ENCODE measurements at regions not wholly inside any gene's neighbourhood (a gene's known extent, or its start where the extent isn't known, plus 50 kb on each side); places are given as distances from the start of the nearest gene placed in this dataset.

GRCh38 chr10:2831509-2831908 lies 235.8 kb upstream of the PFKP start (continued):
- no peak for TF ChIP-seq ZNF48 (tag by site-specific recombination; IDR thresholded peaks at IDR 0.05)

GRCh38 chr10:2828741-2829140 lies 238.6 kb upstream of the PFKP start:
- TF ChIP-seq SETDB1 (IDR thresholded peaks at IDR 0.05; ENCODE audit: insufficient read length, low read length) (no peak), ZNF16 (tag by site-specific recombination; IDR thresholded peaks at IDR 0.05; ENCODE audit: low read depth) (no peak), ZNF701 (tag by site-specific recombination; IDR thresholded peaks at IDR 0.05) (no peak), INSM2 (tag by site-specific recombination; IDR thresholded peaks at IDR 0.05) (no peak), ZNF324 (tag by site-specific recombination; IDR thresholded peaks at IDR 0.05) (no peak), ZNF350 (tag by site-specific recombination; IDR thresholded peaks at IDR 0.05) (no peak), ZNF341 (tag by site-specific recombination; IDR thresholded peaks at IDR 0.05; ENCODE audit: low read depth) (no peak), KLF16 (tag by site-specific recombination; IDR thresholded peaks at IDR 0.05) (no peak), ZBTB21 (tag by site-specific recombination; IDR thresholded peaks at IDR 0.05) (no peak)
- no peaks in the 10 kb centered on the region for H3K36me3 ChIP-seq (ENCODE audit: control insufficient read depth in 2 of 2, insufficient read depth in 1 of 2, low read length in 2 of 2)
- no peaks in the 10 kb centered on the region for H3K4me1 ChIP-seq (ENCODE audit: control insufficient read depth, insufficient read depth, low read length)
- no peak overlapping the region for H3K27ac ChIP-seq (ENCODE audit: extremely low read depth, low read depth, low read length)
- ChIA-PET POLR2A (no interaction called here), CTCF (no interaction called here)
- H3K4me3 ChIP-seq (ENCODE audit: low read depth, low read length) = no peak overlapping the region
- H3K9me3 ChIP-seq (ENCODE audit: control insufficient read depth, insufficient read depth, low read depth, low read length) = no peaks in the 10 kb centered on the region

- Histone ChIP-seq H3K27ac (ENCODE audit: extremely low read depth, low read depth, low read length) (no peak overlapping the region), H3K4me3 (ENCODE audit: low read depth, low read length) (no peak overlapping the region), H3K4me1 (ENCODE audit: control insufficient read depth, insufficient read depth, low read length) (no peaks in the 10 kb centered on the region), H3K36me3 (ENCODE audit: control insufficient read depth in 2 of 2, insufficient read depth in 1 of 2, low read length in 2 of 2) (no peaks in the 10 kb centered on the region), H3K9me3 (ENCODE audit: control insufficient read depth, insufficient read depth, low read depth, low read length) (no peaks in the 10 kb centered on the region)
- TF ChIP-seq ZSCAN23 (tag by site-specific recombination; IDR thresholded peaks at IDR 0.05) (no peak), ZNF280C (tag by site-specific recombination; IDR thresholded peaks at IDR 0.05) (no peak), ZNF114 (tag by site-specific recombination; IDR thresholded peaks at IDR 0.05) (no peak), YY1 (tag by site-specific recombination; IDR thresholded peaks at IDR 0.05) (no peak), ZNF561 (tag by site-specific recombination; IDR thresholded peaks at IDR 0.05; ENCODE audit: borderline replicate concordance) (no peak), ZNF670 (tag by site-specific recombination; IDR thresholded peaks at IDR 0.05; ENCODE audit: low read depth) (no peak), ZNF560 (tag by site-specific recombination; IDR thresholded peaks at IDR 0.05; ENCODE audit: borderline replicate concordance) (no peak), ZNF610 (tag by site-specific recombination; IDR thresholded peaks at IDR 0.05; ENCODE audit: borderline replicate concordance) (no peak), ZNF707 (tag by site-specific recombination; IDR thresholded peaks at IDR 0.05) (no peak), SP7 (tag by site-specific recombination; IDR thresholded peaks at IDR 0.05) (no peak), ZNF777 (tag by site-specific recombination; IDR thresholded peaks at IDR 0.05; ENCODE audit: borderline replicate concordance) (no peak), ZSCAN30 (tag by site-specific recombination; IDR thresholded peaks at IDR 0.05) (no peak), RBAK (tag by site-specific recombination; IDR thresholded peaks at IDR 0.05) (no peak), BCL11A (tag by site-specific recombination; IDR thresholded peaks at IDR 0.05; ENCODE audit: low read depth) (no peak), ZNF10 (tag by site-specific recombination; IDR thresholded peaks at IDR 0.05) (no peak), OVOL3 (tag by site-specific recombination; IDR thresholded peaks at IDR 0.05) (no peak)
- ChIA-PET POLR2A (interaction anchor here (0.6 kb wide), 1 partner anchor 218 kb away, joined by 3 read pairs; no protein-coding TSS in a partner anchor), CTCF (no interaction called here)
Observed at GRCh38 chr10:2826675-2827074, 240.7 kb upstream of the PFKP start.
